ENCODE measurements at regions not wholly inside any gene's neighbourhood (a gene's known extent, or its start where the extent isn't known, plus 50 kb on each side); places are given as distances from the start of the nearest gene placed in this dataset.

- no peak for DNase-seq (ENCODE audit: low read depth, low spot score)
Measured at GRCh38 chr10:3468919-3469638, 296.5 kb upstream of the PITRM1 start.

- DNase-seq (ENCODE audit: low read depth, low spot score) = no peak
Measured at GRCh38 chr10:3467052-3467951, 294.7 kb upstream of the PITRM1 start.

GRCh38 chr10:3465406-3465891 lies 292.9 kb upstream of the PITRM1 start:
- DNase-seq (ENCODE audit: low read depth, low spot score) = no peak

GRCh38 chr10:3464760-3465405 lies 292.3 kb upstream of the PITRM1 start:
- DNase-seq (ENCODE audit: low read depth, low spot score) = no peak

- no peak for DNase-seq (ENCODE audit: low read depth, low spot score)
Measured at GRCh38 chr10:3460420-3461128, 288.0 kb upstream of the PITRM1 start.

GRCh38 chr10:3455385-3456334 lies 283.1 kb upstream of the PITRM1 start:
- no peak for DNase-seq (ENCODE audit: low read depth, low spot score)

GRCh38 chr10:3452683-3453361 lies 280.2 kb upstream of the PITRM1 start:
- no peak for DNase-seq (ENCODE audit: low read depth, low spot score)

- DNase-seq (ENCODE audit: low read depth, low spot score) = no peak
Measured at GRCh38 chr10:3452173-3452626, 279.6 kb upstream of the PITRM1 start.

GRCh38 chr10:3451516-3452172 lies 279.1 kb upstream of the PITRM1 start:
- DNase-seq (ENCODE audit: low read depth, low spot score) = no peak

- no peak for DNase-seq (ENCODE audit: low read depth, low spot score)
Measured at GRCh38 chr10:3446221-3446620, 273.6 kb upstream of the PITRM1 start.

- DNase-seq (ENCODE audit: low read depth, low spot score) = no peak
Measured at GRCh38 chr10:3445648-3446047, 273.1 kb upstream of the PITRM1 start.

GRCh38 chr10:3442451-3442990 lies 269.9 kb upstream of the PITRM1 start:
- DNase-seq (ENCODE audit: low read depth, low spot score) = no peak

GRCh38 chr10:3439183-3439582 lies 266.6 kb upstream of the PITRM1 start:
- no peak for DNase-seq (ENCODE audit: low read depth, low spot score)

- no peak for DNase-seq (ENCODE audit: low read depth, low spot score)
Measured at GRCh38 chr10:3438606-3439005, 266.0 kb upstream of the PITRM1 start.

GRCh38 chr10:3435671-3436070 lies 263.1 kb upstream of the PITRM1 start:
- no peak for DNase-seq (ENCODE audit: low read depth, low spot score)

- DNase-seq (ENCODE audit: low read depth, low spot score) = no peak
Measured at GRCh38 chr10:3433988-3434387, 261.4 kb upstream of the PITRM1 start.

GRCh38 chr10:3433131-3433530 lies 260.5 kb upstream of the PITRM1 start:
- DNase-seq (ENCODE audit: low read depth, low spot score) = no peak

- no peak for DNase-seq (ENCODE audit: low read depth, low spot score)
Measured at GRCh38 chr10:3432081-3432825, 259.7 kb upstream of the PITRM1 start.

Measured in activated CD4-positive, CD25-positive, alpha-beta regulatory T cell treated with anti-CD3 and anti-CD28 coated beads, Interleukin-2, amount 50 U/mL, for 16 hours (primary cell).